ENCODE measurements at regions not wholly inside any gene's neighbourhood (a gene's known extent, or its start where the extent isn't known, plus 50 kb on each side); places are given as distances from the start of the nearest gene placed in this dataset.

DNA sequence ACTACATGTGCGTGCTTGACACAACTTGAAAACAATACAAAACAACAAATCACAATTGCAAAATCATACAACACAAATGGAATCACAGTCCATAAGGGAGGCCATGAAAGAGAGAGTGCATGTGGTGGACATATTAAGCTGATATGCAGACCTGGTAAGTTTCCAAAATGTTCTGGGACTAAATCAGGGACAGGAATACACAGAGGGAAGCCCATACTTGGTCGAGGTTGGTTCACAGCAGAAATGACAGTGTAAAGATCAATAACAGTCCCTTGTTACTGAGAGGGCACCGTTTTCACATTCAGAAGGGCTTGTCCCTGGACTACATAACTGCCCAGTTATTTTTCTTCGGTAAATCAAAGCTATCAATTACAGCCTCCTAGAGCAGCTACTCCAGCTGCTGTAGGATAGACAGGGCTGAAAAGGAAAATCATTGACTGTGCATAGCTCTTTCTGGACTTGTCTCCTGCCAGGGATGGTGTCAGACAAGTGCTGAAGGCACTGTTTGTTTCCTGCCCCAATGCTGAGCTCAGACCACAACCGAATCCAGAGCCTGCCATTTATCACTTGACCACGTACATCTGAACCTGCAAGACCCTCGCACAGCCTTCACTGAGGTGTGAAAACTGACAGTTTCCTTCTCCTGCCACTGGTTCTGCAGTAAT, 79.5 kb upstream of the KCNMB2 start:
- no peak for DNase-seq

DNA sequence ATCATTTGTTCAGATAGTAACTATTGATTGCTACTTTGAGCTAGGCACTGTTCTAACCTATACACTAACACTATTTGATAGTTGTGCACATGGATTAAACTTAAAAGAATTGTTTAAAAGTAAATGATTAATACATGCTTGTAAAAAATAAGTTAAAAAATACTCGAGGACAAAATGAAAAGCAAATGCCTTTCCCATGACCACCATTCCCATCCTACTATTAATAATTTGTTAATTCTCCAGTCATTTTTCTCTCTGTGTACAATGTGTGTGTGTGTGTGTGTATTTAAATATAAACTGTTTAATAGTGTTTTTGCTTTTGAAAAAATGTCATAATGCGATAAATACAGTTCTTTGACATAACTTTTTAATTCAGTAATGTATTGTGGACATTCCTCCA, 78.7 kb upstream of the KCNMB2 start:
- no peak for DNase-seq

DNA sequence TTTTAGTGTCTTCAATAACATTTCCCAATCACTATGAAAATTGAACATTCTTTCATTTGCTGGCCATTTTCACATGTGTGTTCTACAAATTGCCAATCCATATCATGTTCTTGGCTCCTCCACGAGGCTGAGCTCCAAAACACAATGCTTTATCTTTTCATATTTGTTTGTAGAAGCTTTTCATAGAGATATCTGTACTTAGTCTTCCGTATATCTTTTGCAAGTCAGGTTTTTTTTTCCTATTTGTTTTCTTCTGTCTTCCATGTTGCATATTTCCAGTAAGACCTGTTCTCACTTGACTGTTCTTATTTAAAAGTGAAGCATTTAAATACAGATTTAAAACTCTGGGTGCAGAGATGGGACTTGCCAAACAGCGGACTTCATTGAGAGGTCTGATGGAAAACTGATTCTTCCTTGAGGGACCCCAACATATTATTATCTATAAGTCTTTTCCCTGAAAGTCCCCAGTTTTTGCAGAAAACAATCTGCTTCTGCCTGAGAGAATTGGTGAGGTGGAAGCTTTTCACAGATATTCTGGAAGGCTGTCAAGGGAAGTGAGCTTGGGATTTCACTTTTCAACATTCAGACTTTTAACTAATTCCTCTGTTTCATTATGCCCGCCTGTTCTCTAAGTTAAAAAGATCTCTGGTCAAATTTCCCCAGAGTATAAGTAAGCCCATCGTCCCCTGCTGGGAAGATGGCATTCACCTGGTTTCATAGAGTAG, 77.8 kb upstream of the KCNMB2 start:
- DNase-seq = no peak

DNA sequence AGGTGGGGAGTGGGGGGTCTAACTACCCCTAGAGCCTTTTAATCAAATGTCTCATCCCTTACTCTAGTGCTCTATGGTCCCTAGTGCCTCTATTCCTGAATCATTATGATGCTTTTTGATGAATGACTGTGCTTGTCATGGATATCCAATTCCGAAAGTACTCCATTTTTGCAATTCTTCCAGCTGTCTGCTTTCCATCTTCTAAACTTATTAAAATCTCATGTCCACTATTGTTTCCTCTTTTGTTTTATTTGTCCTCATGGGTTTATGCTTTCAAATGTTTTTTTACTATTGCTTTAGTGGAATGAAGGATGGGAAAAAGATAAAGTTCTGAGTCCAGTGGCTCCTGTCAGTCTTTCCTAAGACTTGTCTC, 77.2 kb upstream of the KCNMB2 start:
- DNase-seq = no peak

DNA sequence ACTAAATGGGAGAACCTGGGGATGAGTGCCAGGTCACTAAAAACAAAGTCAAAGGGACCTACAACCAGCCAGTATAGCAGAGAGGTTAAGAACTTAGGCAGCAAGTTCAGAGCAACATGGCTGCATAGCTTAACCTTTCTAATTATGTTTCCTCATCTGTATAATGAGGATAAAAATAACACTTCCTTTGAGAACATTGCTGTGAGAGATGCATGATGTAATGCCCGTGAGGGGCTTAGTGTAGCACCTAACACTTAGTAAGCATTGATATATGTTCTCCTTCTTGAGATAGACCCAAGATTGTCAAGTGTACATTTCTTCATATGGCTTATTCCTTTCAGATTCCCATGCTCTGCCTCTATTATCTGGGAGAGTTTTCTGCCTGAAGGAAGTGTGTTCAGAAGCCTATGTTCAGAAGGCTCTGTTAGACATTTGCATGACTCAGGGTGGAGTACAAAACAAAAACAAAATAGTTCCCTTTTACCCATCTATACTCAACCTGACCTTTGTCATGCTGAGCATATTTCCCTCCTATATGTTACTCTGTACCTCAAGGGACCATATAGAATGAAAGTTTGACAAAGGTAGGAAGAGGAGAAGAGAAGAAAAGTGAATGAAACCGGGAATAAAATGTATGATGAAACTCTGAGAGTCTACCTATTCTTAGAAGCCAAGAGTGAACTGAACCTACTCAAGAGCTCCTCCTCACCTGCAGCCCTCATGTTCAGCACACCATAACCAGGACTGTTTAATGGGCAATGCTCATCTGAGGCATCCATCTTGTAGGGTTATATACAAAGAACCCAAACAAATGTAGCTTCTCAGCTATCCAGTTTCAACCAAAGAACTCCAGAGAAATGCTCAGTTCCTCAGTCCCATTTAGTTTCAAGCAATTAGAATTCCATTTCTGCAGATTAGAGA, 70.7 kb upstream of the KCNMB2 start:
- no peak for DNase-seq

- DNase-seq = no peak
Measured at GRCh38 chr3:178472941-178473340, 63.3 kb upstream of the KCNMB2 start.

DNA sequence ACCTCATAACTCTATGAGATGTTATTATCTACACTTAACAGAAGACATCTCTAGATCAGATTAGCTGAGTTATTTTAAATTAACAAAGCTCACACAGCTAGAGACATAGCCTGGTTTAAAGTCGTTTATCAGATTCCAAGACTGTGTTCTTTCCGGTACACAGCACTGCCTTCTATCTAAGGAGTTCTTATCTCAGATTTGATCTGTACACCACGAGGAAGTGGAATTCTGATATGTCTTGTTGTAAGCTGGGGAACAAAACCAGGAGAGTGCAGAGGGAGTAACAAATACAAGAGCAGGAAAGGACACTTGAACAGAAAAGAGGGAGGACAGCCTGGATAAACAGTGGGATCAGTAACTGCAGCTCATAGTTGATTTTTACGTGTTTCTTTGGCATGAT, 61.7 kb upstream of the KCNMB2 start:
- DNase-seq = no peak

- no peak for DNase-seq
Measured at GRCh38 chr3:178475062-178475461, 61.2 kb upstream of the KCNMB2 start.

- DNase-seq = no peak
Measured at GRCh38 chr3:178476886-178477285, 59.4 kb upstream of the KCNMB2 start.

DNA sequence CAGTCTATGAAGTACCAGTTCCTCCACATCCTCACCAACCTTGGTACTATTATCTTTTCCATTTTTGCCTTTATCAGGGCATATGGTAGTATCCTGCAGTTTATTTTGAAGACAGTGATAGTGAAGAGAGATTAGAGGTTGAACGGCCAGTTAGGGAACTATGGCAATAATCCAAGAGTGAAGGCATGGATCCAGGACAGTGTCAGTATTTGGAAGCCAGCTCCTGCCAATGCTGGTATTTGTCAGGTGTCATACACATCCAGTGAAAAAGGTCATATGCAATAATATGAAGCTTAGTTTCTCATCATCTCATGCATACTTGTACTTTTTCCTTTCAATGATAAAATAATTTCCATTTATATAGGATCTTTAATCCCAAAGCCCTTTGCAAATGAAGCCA, 56.8 kb upstream of the KCNMB2 start:
- DNase-seq = no peak

DNA sequence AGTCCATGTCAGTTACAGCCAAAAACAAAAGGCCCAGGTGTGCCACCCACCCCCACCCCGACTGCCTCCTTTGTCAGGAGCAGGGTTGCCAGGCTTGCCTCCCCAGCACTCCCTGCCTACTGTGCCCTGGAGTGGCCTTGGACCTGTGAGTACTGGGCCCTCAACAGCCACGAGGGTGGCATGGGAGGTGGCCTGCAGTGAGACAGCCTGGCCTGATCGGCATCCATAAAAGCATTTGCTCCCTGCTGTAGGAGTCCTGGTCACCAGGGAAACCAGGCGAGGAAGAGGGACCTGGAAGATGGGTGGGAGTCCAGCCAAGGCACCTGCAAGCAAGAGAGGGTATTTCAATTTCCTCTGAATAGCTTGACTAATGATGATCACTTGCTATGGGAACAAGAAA, 56.4 kb upstream of the KCNMB2 start:
- peak; percentile 37 for DNase-seq

GRCh38 chr3:178480274-178480673, 56.0 kb upstream of the KCNMB2 start:
- DNase-seq = no peak

GRCh38 chr3:178480795-178481194, 55.4 kb upstream of the KCNMB2 start:
- DNase-seq = no peak

DNA sequence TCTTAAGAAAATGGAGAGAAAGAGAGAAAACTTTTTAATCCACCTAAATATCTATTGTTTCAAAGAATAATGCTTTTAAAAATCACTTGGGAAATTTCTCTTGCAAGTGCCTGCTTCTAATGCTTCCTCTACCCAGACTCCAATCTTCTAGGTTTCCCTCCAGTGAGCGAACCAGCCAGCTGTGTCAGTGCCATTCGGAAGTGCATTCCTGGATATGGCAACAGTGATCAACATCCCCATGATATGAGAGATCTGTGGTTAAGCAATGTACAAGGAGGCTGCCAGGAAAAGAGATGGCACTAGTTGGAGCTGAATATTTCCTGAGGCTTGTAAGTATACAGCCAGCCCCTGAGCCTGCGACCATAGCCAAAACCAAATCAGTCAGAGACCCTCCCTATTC, 53.3 kb upstream of the KCNMB2 start:
- DNase-seq = no peak

DNA sequence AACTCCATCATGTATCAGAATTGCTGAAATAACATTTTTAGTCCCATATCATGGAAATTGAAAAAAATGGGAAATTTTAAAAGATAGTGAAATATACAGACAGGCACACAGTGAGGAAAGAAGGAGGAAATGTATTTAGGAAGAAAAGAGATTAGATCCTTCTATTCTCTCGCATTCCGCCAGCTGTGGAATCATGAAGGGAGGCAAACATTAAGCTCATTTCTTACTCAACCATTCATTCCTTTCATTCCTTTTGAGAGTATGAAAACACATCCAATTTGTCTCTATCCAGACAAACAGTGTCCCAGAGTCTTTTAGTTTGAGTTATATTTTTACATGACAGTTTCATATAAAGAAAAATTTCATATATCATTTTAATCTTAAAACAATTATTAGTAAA, 52.5 kb upstream of the KCNMB2 start:
- DNase-seq = no peak

DNA sequence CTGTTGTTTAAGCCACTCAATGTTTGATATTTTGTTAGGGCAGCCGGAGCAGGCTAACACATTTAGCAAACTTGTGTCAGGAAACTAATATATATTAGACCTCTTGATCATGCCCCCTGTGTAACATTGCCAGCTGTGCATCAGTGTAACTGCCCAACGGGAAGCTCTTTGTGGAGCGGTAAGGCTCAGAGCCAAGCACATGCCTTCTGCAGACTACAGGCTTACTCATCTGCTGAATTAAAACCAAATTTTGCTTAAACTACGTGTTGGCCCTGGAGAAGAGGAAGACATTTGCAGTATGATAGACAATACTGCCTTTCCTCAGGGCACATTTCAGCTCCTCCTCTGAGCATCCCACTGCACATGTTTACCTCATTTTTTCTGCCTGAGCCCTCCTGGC, 50.5 kb upstream of the KCNMB2 start:
- DNase-seq = no peak

Data from COR-L47 (cell line).